ENCODE measurements at regions not wholly inside any gene's neighbourhood (a gene's known extent, or its start where the extent isn't known, plus 50 kb on each side); places are given as distances from the start of the nearest gene placed in this dataset.

DNA sequence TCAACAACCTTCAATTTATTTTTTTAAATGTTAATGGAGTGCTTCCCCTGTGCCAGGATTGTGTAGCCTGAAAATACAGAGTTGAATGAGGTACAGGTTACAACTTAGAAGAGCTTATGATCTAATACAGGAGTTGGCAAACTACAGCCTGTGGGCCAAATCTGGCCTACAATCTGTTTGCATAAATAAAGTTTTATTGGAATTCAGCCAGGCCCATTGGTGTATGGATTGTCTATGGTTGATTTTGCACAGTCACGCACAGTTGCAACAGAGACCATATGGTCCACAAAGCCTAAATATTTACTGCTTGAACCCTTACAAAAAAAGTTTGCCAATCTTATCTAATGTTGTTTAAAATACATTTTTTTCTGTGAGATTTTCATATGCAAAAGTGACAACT is 177.3 kb upstream of the CCN2 start:
- POLR2A ChIA-PET (ENCODE audit: partially characterized antibody), result no interaction called here
- H3K79me2 ChIP-seq (ENCODE audit: control insufficient read depth in 1 of 2, insufficient read depth in 2 of 2, low read length in 2 of 2), result no peaks in the 10 kb centered on the region
- peaks cover 1 to 14% (median 12%) of the 10 kb centered on the region in 4 experiments for H3K4me1 ChIP-seq (replicated peaks in 1 of 4; ENCODE audit: control insufficient read depth in 3 of 4, insufficient read depth in 4 of 4, low read length in 3 of 4)
- H3K79me1 ChIP-seq (ENCODE audit: low read depth, low read length), result no peaks in the 10 kb centered on the region
- no peaks in the 10 kb centered on the region for H3K23me2 ChIP-seq (ENCODE audit: low read depth, low read length)
- H3K9ac ChIP-seq (replicated peaks in 1 of 4; ENCODE audit: extremely low read depth in 1 of 4, low read depth in 3 of 4, low read length in 3 of 4), result no peak overlapping the region
- no peak overlapping the region for H3K4me2 ChIP-seq (ENCODE audit: insufficient read depth in 1 of 2, low read depth in 2 of 2, low read length in 2 of 2)
- H2BK5ac ChIP-seq (ENCODE audit: low read depth, low read length), result no peak overlapping the region
- TF ChIP-seq SP4 (IDR thresholded peaks at IDR 0.05; ENCODE audit: low read length), result no peak
- no peak for TF ChIP-seq SRF (IDR thresholded peaks at IDR 0.05; ENCODE audit: low read depth, low read length)
- TF ChIP-seq BACH1 (IDR thresholded peaks at IDR 0.05; ENCODE audit: low read length), result no peak
- no peak for TF ChIP-seq GABPA (IDR thresholded peaks at IDR 0.05; ENCODE audit: borderline replicate concordance, insufficient read depth, low read length)
- TF ChIP-seq CBX8 (IDR thresholded peaks at IDR 0.05; ENCODE audit: borderline replicate concordance, low read depth, low read length), result no peak
- no peak for TF ChIP-seq RBBP5 (IDR thresholded peaks at IDR 0.05; ENCODE audit: borderline replicate concordance, low read depth, low read length)
- TF ChIP-seq, protein P1, sequence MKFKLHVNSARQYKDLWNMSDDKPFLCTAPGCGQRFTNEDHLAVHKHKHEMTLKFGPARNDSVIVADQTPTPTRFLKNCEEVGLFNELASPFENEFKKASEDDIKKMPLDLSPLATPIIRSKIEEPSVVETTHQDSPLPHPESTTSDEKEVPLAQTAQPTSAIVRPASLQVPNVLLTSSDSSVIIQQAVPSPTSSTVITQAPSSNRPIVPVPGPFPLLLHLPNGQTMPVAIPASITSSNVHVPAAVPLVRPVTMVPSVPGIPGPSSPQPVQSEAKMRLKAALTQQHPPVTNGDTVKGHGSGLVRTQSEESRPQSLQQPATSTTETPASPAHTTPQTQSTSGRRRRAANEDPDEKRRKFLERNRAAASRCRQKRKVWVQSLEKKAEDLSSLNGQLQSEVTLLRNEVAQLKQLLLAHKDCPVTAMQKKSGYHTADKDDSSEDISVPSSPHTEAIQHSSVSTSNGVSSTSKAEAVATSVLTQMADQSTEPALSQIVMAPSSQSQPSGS (IDR thresholded peaks at IDR 0.05; ENCODE audit: low read length), result no peak
- TF ChIP-seq, protein P2, sequence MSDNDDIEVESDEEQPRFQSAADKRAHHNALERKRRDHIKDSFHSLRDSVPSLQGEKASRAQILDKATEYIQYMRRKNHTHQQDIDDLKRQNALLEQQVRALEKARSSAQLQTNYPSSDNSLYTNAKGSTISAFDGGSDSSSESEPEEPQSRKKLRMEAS (IDR thresholded peaks at IDR 0.05), result no peak
- no peak overlapping the region for H3K14ac ChIP-seq (ENCODE audit: insufficient read length)
- no peak overlapping the region for H3K27ac ChIP-seq (ENCODE audit: low read depth, low read length)
- H4K91ac ChIP-seq (replicated peaks; ENCODE audit: insufficient read length, low read length), result no peak overlapping the region
- CTCF ChIA-PET (ENCODE audit: partially characterized antibody), result interaction anchor here (1.4 kb wide), 1 partner anchor 15 kb away, joined by 4 read pairs; no protein-coding TSS in a partner anchor
- H2BK12ac ChIP-seq (ENCODE audit: low read depth, low read length), result no peak overlapping the region
- no peak overlapping the region for H3K4ac ChIP-seq (replicated peaks; ENCODE audit: insufficient read length, low read depth, low read length)
- no peak overlapping the region for H3K56ac ChIP-seq (replicated peaks; ENCODE audit: insufficient read length, low read depth, low read length)
- H2BK20ac ChIP-seq (ENCODE audit: low read length), result no peak overlapping the region
- H2AK5ac ChIP-seq (ENCODE audit: low read depth, low read length), result no peak overlapping the region
- no peak overlapping the region for H4K8ac ChIP-seq (ENCODE audit: extremely low read depth, insufficient read depth, low read length)
- no peaks in the 10 kb centered on the region for H4K20me1 ChIP-seq (replicated peaks in 1 of 2; ENCODE audit: control insufficient read depth in 1 of 2, insufficient read depth in 2 of 2, low read length in 2 of 2)
- H2AFZ ChIP-seq (ENCODE audit: low read length), result no peak overlapping the region
- no peak overlapping the region for H2BK120ac ChIP-seq (replicated peaks; ENCODE audit: low read depth, low read length)
- no peak overlapping the region for H2BK15ac ChIP-seq (ENCODE audit: low read length)
- H3K27me3 ChIP-seq (replicated peaks in 1 of 4; ENCODE audit: control insufficient read depth in 3 of 4, extremely low read depth in 1 of 4, insufficient read depth in 3 of 4, low read length in 3 of 4), result no peaks in the 10 kb centered on the region
- no peaks in the 10 kb centered on the region for H3K36me3 ChIP-seq (ENCODE audit: control insufficient read depth in 2 of 4, insufficient read depth in 4 of 4, low read length in 3 of 4)
- H3K23ac ChIP-seq (ENCODE audit: insufficient read length), result no peak overlapping the region
- no peak overlapping the region for H3K4me3 ChIP-seq (ENCODE audit: extremely low read depth in 1 of 4, insufficient read depth in 2 of 4, low read depth in 3 of 4, low read length in 4 of 4)
- WGBS, 2 experiments (ENCODE audit: extremely low coverage in 1 of 2, insufficient coverage in 1 of 2, insufficient read length in 1 of 2, insufficient replicate concordance in 2 of 2, low coverage in 1 of 2, low lambda C conversion rate in 2 of 2, missing lambda C conversion rate in 1 of 2), result 95% methylated on average over 1 of the region's 1 CpG; no CpG with 5 or more reads in 1 of the 2 experiments
- H3K9me3 ChIP-seq (ENCODE audit: insufficient read depth in 2 of 2, low read depth in 1 of 2, low read length in 1 of 2), result no peaks in the 10 kb centered on the region
- FAIRE-seq, result no peak
- no peak overlapping the region for H3K18ac ChIP-seq (ENCODE audit: extremely low read depth, low read length)
- no peak for DNase-seq (ENCODE audit: low read depth in 1 of 2, low spot score in 2 of 2)
- H4K5ac ChIP-seq (ENCODE audit: insufficient read length, low read depth, low read length), result no peak overlapping the region

Measured in H1 (cell line).